ENCODE measurements at regions not wholly inside any gene's neighbourhood (a gene's known extent, or its start where the extent isn't known, plus 50 kb on each side); places are given as distances from the start of the nearest gene placed in this dataset.

- TF ChIP-seq CTCF (IDR thresholded peaks at IDR 0.05) = no peak
- no peak for TF ChIP-seq POLR2AphosphoS5 (IDR thresholded peaks at IDR 0.05)
- no peak for TF ChIP-seq POLR2A (IDR thresholded peaks at IDR 0.05)
Measured at GRCh38 chr20:58133020-58133808, 95.2 kb downstream of the ANKRD60 start.

All from breast epithelium (tissue), 3 donors.